ENCODE measurements at regions not wholly inside any gene's neighbourhood (a gene's known extent, or its start where the extent isn't known, plus 50 kb on each side); places are given as distances from the start of the nearest gene placed in this dataset.

- H3K4me1 ChIP-seq = no peaks in the 10 kb centered on the region
- H3K27ac ChIP-seq = no peak overlapping the region
- no peaks in the 10 kb centered on the region for H3K27me3 ChIP-seq
- no peak for TF ChIP-seq CTCF (IDR thresholded peaks at IDR 0.05)
- H3K4me3 ChIP-seq = no peak overlapping the region
- no peaks in the 10 kb centered on the region for H3K36me3 ChIP-seq
- H3K9me3 ChIP-seq = no peaks in the 10 kb centered on the region
- DNase-seq (ENCODE audit: low spot score) = no peak
Observed at GRCh38 chr22:27627901-27628300, 173.7 kb downstream of the MN1 start.

GRCh38 chr22:27628341-27628740 is 173.2 kb downstream of the MN1 start:
- no peak for TF ChIP-seq CTCF (IDR thresholded peaks at IDR 0.05)
- H3K27ac ChIP-seq = no peak overlapping the region

GRCh38 chr22:27628891-27629631 is 172.5 kb downstream of the MN1 start:
- H3K27me3 ChIP-seq = no peaks in the 10 kb centered on the region
- no peak for TF ChIP-seq CTCF (IDR thresholded peaks at IDR 0.05)
- no peak overlapping the region for H3K4me3 ChIP-seq
- no peaks in the 10 kb centered on the region for H3K4me1 ChIP-seq
- no peaks in the 10 kb centered on the region for H3K9me3 ChIP-seq
- H3K27ac ChIP-seq = no peak overlapping the region
- H3K36me3 ChIP-seq = no peaks in the 10 kb centered on the region
- DNase-seq (ENCODE audit: low spot score) = no peak

More at GRCh38 chr22:27628341-27628740, 173.2 kb downstream of the MN1 start:
- no peak for DNase-seq (ENCODE audit: low spot score)
- H3K9me3 ChIP-seq = no peaks in the 10 kb centered on the region
- no peaks in the 10 kb centered on the region for H3K36me3 ChIP-seq
- H3K27me3 ChIP-seq = no peaks in the 10 kb centered on the region
- no peak overlapping the region for H3K4me3 ChIP-seq
- H3K4me1 ChIP-seq = no peaks in the 10 kb centered on the region

GRCh38 chr22:27629908-27630673 is 171.5 kb downstream of the MN1 start:
- no peak for TF ChIP-seq CTCF (IDR thresholded peaks at IDR 0.05)
- no peaks in the 10 kb centered on the region for H3K36me3 ChIP-seq

GRCh38 chr22:27630754-27631153 is 170.8 kb downstream of the MN1 start:
- no peaks in the 10 kb centered on the region for H3K4me1 ChIP-seq
- no peak overlapping the region for H3K4me3 ChIP-seq
- no peaks in the 10 kb centered on the region for H3K9me3 ChIP-seq
- no peak for TF ChIP-seq CTCF (IDR thresholded peaks at IDR 0.05)
- DNase-seq (ENCODE audit: low spot score) = no peak
- H3K27me3 ChIP-seq = no peaks in the 10 kb centered on the region
- no peaks in the 10 kb centered on the region for H3K36me3 ChIP-seq
- no peak overlapping the region for H3K27ac ChIP-seq

More at GRCh38 chr22:27629908-27630673, 171.5 kb downstream of the MN1 start:
- H3K4me1 ChIP-seq = no peaks in the 10 kb centered on the region
- H3K27me3 ChIP-seq = no peaks in the 10 kb centered on the region
- no peak overlapping the region for H3K4me3 ChIP-seq
- DNase-seq (ENCODE audit: low spot score) = no peak
- no peak overlapping the region for H3K27ac ChIP-seq
- no peaks in the 10 kb centered on the region for H3K9me3 ChIP-seq

Measured in right atrium auricular region (tissue), 2 donors.